Liver (tissue), 7 donors: ENCODE measurements at regions not wholly inside any gene's neighbourhood (a gene's known extent, or its start where the extent isn't known, plus 50 kb on each side); places are given as distances from the start of the nearest gene placed in this dataset.

Experiments used
- DNase-seq: peaks from one replicate; pipeline ENCODE4 v3.0.0-alpha.2; 2017; ENCODE audit warnings: low spot score
- H3K27ac ChIP-seq, 2 donors: one replicate each; pipeline ENCODE4 v1.7.0; 2013; ENCODE audit warnings: inconsistent platforms in 2 of 2, low read length in 2 of 2, control low read depth in 1 of 2, low read depth in 1 of 2, mild to moderate bottlenecking in 1 of 2
- H3K27me3 ChIP-seq, 4 donors: one replicate each; pipeline versions ENCODE4 v1.6.1 to v1.7.0; 2013; ENCODE audit warnings: low read length in 3 of 4, inconsistent platforms in 1 of 4, mild to moderate bottlenecking in 1 of 4, moderate library complexity in 1 of 4; ENCODE audit not compliant: control insufficient read depth in 4 of 4, insufficient read depth in 4 of 4
- H3K36me3 ChIP-seq, 4 donors: one replicate each; pipeline versions ENCODE4 v1.6.1 to v1.7.0; 2013; ENCODE audit warnings: low read length in 3 of 4, mild to moderate bottlenecking in 3 of 4, low read depth in 1 of 4, moderate library complexity in 1 of 4; ENCODE audit not compliant: control insufficient read depth in 4 of 4, insufficient read depth in 3 of 4
- H3K4me1 ChIP-seq, 4 donors: one replicate each; pipeline versions ENCODE4 v1.6.1 to v1.7.0; 2013; ENCODE audit warnings: low read length in 3 of 4, mild to moderate bottlenecking in 3 of 4, moderate library complexity in 1 of 4; ENCODE audit not compliant: control insufficient read depth in 4 of 4, insufficient read depth in 4 of 4
- H3K4me3 ChIP-seq, 3 donors: one replicate each; pipeline versions ENCODE4 v1.6.1 to v1.7.0; 2013; ENCODE audit warnings: low read length in 3 of 3, control low read depth in 1 of 3, low read depth in 1 of 3, mild to moderate bottlenecking in 1 of 3
- H3K9ac ChIP-seq, 2 donors: one replicate each; pipeline ENCODE4 v1.7.0; 2013; ENCODE audit warnings: low read length in 2 of 2, mild to moderate bottlenecking in 2 of 2, moderate library complexity in 2 of 2, control low read depth in 1 of 2, low read depth in 1 of 2
- H3K9me3 ChIP-seq, 4 donors: one replicate each; pipeline versions ENCODE4 v1.6.1 to v1.7.0; 2013; ENCODE audit warnings: low read length in 3 of 4; ENCODE audit not compliant: control insufficient read depth in 4 of 4
- EGR1 ChIP-seq, 2 donors: IDR thresholded peaks; 2 replicates each; pipeline ENCODE4 v1.6.1; 2016 to 2018; ENCODE audit warnings: antibody characterized with exemption in 2 of 2, low read depth in 2 of 2
- FOXA1 ChIP-seq: IDR thresholded peaks from 2 replicates; pipeline ENCODE4 v1.6.1; 2016; ENCODE audit warnings: antibody characterized with exemption
- FOXA2 ChIP-seq: IDR thresholded peaks from 2 replicates; pipeline ENCODE4 v1.6.1; 2016; ENCODE audit warnings: antibody characterized with exemption
- GABPA ChIP-seq, 2 donors: IDR thresholded peaks in 1 of 2; conservative IDR thresholded peaks in 1 of 2; 2 replicates each; pipeline ENCODE4 v1.6.1; 2016; ENCODE audit warnings: antibody characterized with exemption in 2 of 2, mild to moderate bottlenecking in 1 of 2, moderate library complexity in 1 of 2
- HNF4A ChIP-seq, 2 donors: conservative IDR thresholded peaks; 2 replicates each; pipeline ENCODE4 v1.6.1; 2016; ENCODE audit warnings: antibody characterized with exemption in 2 of 2, mild to moderate bottlenecking in 2 of 2
- HNF4G ChIP-seq: IDR thresholded peaks from 2 replicates; pipeline ENCODE4 v1.6.1; 2016; ENCODE audit warnings: antibody characterized with exemption
- JUND ChIP-seq, 2 donors: IDR thresholded peaks; 2 replicates each; pipeline ENCODE4 v1.6.1; 2016; ENCODE audit warnings: antibody characterized with exemption in 2 of 2
- NR2F2 ChIP-seq: IDR thresholded peaks from 2 replicates; pipeline ENCODE4 v1.6.1; 2016; ENCODE audit warnings: antibody characterized with exemption
- RAD21 ChIP-seq, 2 donors: IDR thresholded peaks; 2 replicates each; pipeline ENCODE4 v1.6.1; 2016; ENCODE audit warnings: antibody characterized with exemption in 2 of 2, mild to moderate bottlenecking in 2 of 2
- RXRA ChIP-seq, 2 donors: IDR thresholded peaks; 2 replicates each; pipeline ENCODE4 v1.6.1; 2017 to 2018; ENCODE audit warnings: antibody characterized with exemption in 2 of 2, mild to moderate bottlenecking in 1 of 2
- SP1 ChIP-seq: IDR thresholded peaks from 2 replicates; pipeline ENCODE4 v1.6.1; 2018; ENCODE audit warnings: antibody characterized with exemption, mild to moderate bottlenecking
- TAF1 ChIP-seq: conservative IDR thresholded peaks from 2 replicates; pipeline ENCODE4 v1.6.1; 2016; ENCODE audit warnings: antibody characterized with exemption, mild to moderate bottlenecking
- YY1 ChIP-seq: IDR thresholded peaks from 2 replicates; pipeline ENCODE4 v1.6.1; 2016; ENCODE audit warnings: antibody characterized with exemption, mild to moderate bottlenecking
- WGBS: extraction: QIAGEN DNeasy Blood & Tissue Kit; methylation state at CpG from one replicate; pipeline ENCODE4 v1.1.7; 2013; 5-methylcytosine and 5-hydroxymethylcytosine counted together
- TF ChIP-seq, protein P1 (sequence below): IDR thresholded peaks from 2 replicates; pipeline ENCODE4 v1.6.1; 2016; ENCODE audit warnings: antibody characterized with exemption
- TF ChIP-seq, protein P2 (sequence below): IDR thresholded peaks from 2 replicates; pipeline ENCODE4 v1.6.1; 2016; ENCODE audit warnings: antibody characterized with exemption
- TF ChIP-seq, protein P3 (sequence below): IDR thresholded peaks from 2 replicates; pipeline ENCODE4 v1.6.1; 2016; ENCODE audit warnings: antibody characterized with exemption, mild to moderate bottlenecking
- donor health status: healthy.
- donor health status: healthy.
- donor health status: healthy.
- donor health status: healthy.

DNA sequence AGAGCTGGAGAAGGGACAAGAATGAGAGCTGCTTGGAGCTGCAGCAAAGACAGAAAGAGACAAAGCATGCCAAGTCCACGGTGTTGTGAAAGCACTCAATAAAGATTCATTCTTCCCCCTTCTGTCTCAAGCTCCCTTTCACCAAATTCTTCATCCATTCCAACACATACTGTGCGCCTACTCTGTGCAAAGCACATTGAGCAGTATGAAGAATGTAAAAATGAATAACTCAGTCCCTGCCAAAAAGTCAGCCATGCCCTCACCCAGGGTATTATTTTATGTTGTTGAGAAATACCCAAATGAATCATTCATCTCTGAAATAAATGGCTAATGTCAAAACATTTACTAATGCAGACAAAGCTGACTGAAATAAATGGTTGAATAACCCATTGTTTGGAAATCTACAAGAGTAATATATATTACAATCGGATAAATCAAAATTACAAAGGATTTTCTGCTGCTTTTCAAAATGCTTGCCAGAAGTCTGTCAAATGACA, 282.9 kb upstream of the IRX5 start:
- H3K36me3 ChIP-seq = no peaks in the 10 kb centered on the region
- DNase-seq = no peak
- no peak overlapping the region for H3K4me3 ChIP-seq
- H3K4me1 ChIP-seq = no peaks in the 10 kb centered on the region
- H3K27me3 ChIP-seq = peaks cover 0 to 2% (median 0%) of the 10 kb centered on the region in 4 donors
- TF ChIP-seq NR2F2 (no peak), JUND (IDR thresholded peaks at IDR 0.05) (no peak), SP1 (no peak), RAD21 (IDR thresholded peaks at IDR 0.05) (no peak), FOXA1 (no peak), YY1 (no peak), TAF1 (no peak), GABPA (IDR thresholded peaks at IDR 0.05 in 1 of 2, conservative IDR thresholded peaks at IDR 0.05 in 1 of 2) (no peak), EGR1 (IDR thresholded peaks at IDR 0.05; ENCODE audit: low read depth in 2 of 2) (no peak)
- TF ChIP-seq, protein P1, sequence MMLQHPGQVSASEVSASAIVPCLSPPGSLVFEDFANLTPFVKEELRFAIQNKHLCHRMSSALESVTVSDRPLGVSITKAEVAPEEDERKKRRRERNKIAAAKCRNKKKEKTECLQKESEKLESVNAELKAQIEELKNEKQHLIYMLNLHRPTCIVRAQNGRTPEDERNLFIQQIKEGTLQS = no peak
- TF ChIP-seq, protein P2, sequence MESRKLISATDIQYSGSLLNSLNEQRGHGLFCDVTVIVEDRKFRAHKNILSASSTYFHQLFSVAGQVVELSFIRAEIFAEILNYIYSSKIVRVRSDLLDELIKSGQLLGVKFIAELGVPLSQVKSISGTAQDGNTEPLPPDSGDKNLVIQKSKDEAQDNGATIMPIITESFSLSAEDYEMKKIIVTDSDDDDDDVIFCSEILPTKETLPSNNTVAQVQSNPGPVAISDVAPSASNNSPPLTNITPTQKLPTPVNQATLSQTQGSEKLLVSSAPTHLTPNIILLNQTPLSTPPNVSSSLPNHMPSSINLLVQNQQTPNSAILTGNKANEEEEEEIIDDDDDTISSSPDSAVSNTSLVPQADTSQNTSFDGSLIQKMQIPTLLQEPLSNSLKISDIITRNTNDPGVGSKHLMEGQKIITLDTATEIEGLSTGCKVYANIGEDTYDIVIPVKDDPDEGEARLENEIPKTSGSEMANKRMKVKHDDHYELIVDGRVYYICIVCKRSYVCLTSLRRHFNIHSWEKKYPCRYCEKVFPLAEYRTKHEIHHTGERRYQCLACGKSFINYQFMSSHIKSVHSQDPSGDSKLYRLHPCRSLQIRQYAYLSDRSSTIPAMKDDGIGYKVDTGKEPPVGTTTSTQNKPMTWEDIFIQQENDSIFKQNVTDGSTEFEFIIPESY = no peak
- peaks cover 0 to 3% (median 0%) of the 10 kb centered on the region in 4 donors for H3K9me3 ChIP-seq
- no peak overlapping the region for H3K9ac ChIP-seq
- WGBS = 64% methylated on average over 3 of the region's 3 CpGs
- no peak overlapping the region for H3K27ac ChIP-seq

DNA sequence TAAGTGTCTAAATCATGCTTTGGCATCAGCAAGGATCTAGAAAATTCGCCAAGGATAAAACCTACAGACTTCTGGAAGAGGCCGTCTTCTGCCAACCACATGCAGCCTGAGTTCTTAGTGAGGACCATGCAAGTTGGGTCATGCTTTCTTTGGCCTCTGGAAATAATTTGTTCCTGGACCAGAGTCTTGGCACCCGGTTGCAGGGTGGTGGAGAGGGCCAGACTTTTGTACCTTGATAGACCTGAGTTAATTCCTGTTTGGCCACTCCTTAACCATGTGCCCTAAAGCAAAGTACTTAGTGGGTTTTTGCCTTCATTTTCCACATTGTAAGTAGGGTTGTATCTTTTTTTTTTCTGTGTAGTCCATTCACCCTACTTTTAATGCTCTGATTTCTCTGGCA, 283.4 kb upstream of the IRX5 start:
- Histone ChIP-seq H3K27me3 (peaks cover 0 to 2% (median 0%) of the 10 kb centered on the region in 4 donors), H3K27ac (no peak overlapping the region), H3K4me1 (no peaks in the 10 kb centered on the region), H3K9me3 (peaks cover 0 to 3% (median 0%) of the 10 kb centered on the region in 4 donors), H3K9ac (no peak overlapping the region), H3K4me3 (no peak overlapping the region), H3K36me3 (no peaks in the 10 kb centered on the region)
- 81% methylated on average over 3 of the region's 3 CpGs for WGBS
- TF ChIP-seq TAF1 (no peak), GABPA (IDR thresholded peaks at IDR 0.05 in 1 of 2, conservative IDR thresholded peaks at IDR 0.05 in 1 of 2) (no peak), SP1 (no peak), YY1 (no peak), FOXA2 (no peak), HNF4G (no peak), EGR1 (IDR thresholded peaks at IDR 0.05; ENCODE audit: low read depth in 2 of 2) (no peak), HNF4A (conservative IDR thresholded peaks at IDR 0.05) (no peak), JUND (IDR thresholded peaks at IDR 0.05) (no peak)
- TF ChIP-seq, protein P2 = no peak
- TF ChIP-seq, protein P1 = no peak
- no peak for DNase-seq

DNA sequence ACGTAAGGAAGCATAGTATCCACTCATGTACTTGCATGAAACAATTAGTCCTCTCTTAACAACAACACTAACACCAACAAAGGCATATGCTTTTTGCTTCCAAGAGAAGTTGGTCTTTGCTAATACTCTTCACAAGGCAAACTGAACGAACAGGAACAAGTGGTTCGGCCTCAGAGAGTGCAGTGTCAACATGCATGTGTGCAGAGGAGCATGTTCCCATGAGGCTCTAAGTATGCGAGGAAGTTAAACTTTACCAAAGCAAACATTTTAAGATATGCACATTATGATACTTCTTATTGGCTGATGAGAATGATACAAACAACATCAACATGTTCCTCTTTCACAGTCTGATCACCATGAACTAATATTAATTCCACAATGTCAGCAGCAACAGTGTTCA, 285.3 kb upstream of the IRX5 start:
- Histone ChIP-seq H3K9ac (no peak overlapping the region), H3K27me3 (no peaks in the 10 kb centered on the region), H3K27ac (no peak overlapping the region), H3K36me3 (no peaks in the 10 kb centered on the region), H3K9me3 (peaks cover 0 to 3% (median 0%) of the 10 kb centered on the region in 4 donors), H3K4me1 (no peaks in the 10 kb centered on the region), H3K4me3 (no peak overlapping the region)
- WGBS = 71% methylated on average over 4 of the region's 4 CpGs
- TF ChIP-seq, protein P3, sequence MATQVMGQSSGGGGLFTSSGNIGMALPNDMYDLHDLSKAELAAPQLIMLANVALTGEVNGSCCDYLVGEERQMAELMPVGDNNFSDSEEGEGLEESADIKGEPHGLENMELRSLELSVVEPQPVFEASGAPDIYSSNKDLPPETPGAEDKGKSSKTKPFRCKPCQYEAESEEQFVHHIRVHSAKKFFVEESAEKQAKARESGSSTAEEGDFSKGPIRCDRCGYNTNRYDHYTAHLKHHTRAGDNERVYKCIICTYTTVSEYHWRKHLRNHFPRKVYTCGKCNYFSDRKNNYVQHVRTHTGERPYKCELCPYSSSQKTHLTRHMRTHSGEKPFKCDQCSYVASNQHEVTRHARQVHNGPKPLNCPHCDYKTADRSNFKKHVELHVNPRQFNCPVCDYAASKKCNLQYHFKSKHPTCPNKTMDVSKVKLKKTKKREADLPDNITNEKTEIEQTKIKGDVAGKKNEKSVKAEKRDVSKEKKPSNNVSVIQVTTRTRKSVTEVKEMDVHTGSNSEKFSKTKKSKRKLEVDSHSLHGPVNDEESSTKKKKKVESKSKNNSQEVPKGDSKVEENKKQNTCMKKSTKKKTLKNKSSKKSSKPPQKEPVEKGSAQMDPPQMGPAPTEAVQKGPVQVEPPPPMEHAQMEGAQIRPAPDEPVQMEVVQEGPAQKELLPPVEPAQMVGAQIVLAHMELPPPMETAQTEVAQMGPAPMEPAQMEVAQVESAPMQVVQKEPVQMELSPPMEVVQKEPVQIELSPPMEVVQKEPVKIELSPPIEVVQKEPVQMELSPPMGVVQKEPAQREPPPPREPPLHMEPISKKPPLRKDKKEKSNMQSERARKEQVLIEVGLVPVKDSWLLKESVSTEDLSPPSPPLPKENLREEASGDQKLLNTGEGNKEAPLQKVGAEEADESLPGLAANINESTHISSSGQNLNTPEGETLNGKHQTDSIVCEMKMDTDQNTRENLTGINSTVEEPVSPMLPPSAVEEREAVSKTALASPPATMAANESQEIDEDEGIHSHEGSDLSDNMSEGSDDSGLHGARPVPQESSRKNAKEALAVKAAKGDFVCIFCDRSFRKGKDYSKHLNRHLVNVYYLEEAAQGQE = no peak
- TF ChIP-seq EGR1 (IDR thresholded peaks at IDR 0.05; ENCODE audit: low read depth in 2 of 2) = no peak
- TF ChIP-seq TAF1 = no peak
- TF ChIP-seq RXRA (IDR thresholded peaks at IDR 0.05) = no peak
- no peak for TF ChIP-seq YY1
- no peak for TF ChIP-seq RAD21 (IDR thresholded peaks at IDR 0.05)
- DNase-seq = no peak
